BJ (cell line): ENCODE measurements at regions not wholly inside any gene's neighbourhood (a gene's known extent, or its start where the extent isn't known, plus 50 kb on each side); places are given as distances from the start of the nearest gene placed in this dataset.

Source experiments
- CTCF ChIA-PET: fragments of 350-600 bp; formaldehyde crosslinking; extraction: SDS; loops from one replicate; lab custom pipeline; 2021; ENCODE audit warnings: antibody characterized with exemption, inconsistent platforms; lab: Yijun Ruan, JAX
- POLR2A ChIA-PET: fragments of 300-600 bp; sonication (Branson Sonifier 250); formaldehyde crosslinking; extraction: SDS; loops from one replicate; lab custom pipeline; 2021; ENCODE audit warnings: antibody characterized with exemption; lab: Charles Lee
- DNase-seq: peaks from one replicate; pipeline ENCODE4 v3.0.0-alpha.2; 2011; ENCODE audit warnings: low read depth
- H3K27me3 ChIP-seq: 2 replicates; pipeline ENCODE4 v1.6.0; 2011; ENCODE audit warnings: low read length; ENCODE audit not compliant: control insufficient read depth, insufficient read depth
- H3K36me3 ChIP-seq: 2 replicates; pipeline ENCODE4 v1.5.1; 2011; ENCODE audit warnings: low read length; ENCODE audit not compliant: control insufficient read depth, insufficient read depth
- H3K4me3 ChIP-seq: 2 replicates; pipeline ENCODE4 v1.5.1; 2011; ENCODE audit warnings: low read depth, mild to moderate bottlenecking, control low read depth, low read length
- TF ChIP-seq, protein P1 (sequence below): IDR thresholded peaks from 2 replicates; pipeline ENCODE4 v1.5.1; 2011; ENCODE audit warnings: low read depth, mild to moderate bottlenecking, control low read depth, inconsistent platforms, low read length, moderate library complexity; ENCODE audit not compliant: insufficient read depth

DNA sequence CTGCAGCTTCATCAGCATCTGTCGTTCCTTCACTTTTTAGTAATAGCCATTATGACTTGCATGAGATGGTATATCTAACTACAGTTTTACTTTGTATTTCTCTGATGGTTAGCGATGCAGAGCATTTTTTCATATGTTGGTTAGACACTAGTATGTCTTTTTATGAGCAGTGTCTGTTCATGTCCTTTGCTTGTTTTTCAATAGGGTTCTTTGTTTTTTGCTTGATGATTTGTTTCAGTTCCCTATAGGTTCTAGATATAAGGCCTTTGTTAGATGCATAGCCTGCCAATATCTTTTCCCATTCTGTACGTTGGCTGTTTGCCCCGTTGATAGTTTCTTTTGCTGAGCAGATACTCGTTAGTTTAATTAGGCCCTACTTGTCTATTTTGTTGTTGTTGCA, 487.2 kb upstream of the BCHE start:
- DNase-seq = no peak
- H3K4me3 ChIP-seq = no peak overlapping the region
- TF ChIP-seq, protein P1, sequence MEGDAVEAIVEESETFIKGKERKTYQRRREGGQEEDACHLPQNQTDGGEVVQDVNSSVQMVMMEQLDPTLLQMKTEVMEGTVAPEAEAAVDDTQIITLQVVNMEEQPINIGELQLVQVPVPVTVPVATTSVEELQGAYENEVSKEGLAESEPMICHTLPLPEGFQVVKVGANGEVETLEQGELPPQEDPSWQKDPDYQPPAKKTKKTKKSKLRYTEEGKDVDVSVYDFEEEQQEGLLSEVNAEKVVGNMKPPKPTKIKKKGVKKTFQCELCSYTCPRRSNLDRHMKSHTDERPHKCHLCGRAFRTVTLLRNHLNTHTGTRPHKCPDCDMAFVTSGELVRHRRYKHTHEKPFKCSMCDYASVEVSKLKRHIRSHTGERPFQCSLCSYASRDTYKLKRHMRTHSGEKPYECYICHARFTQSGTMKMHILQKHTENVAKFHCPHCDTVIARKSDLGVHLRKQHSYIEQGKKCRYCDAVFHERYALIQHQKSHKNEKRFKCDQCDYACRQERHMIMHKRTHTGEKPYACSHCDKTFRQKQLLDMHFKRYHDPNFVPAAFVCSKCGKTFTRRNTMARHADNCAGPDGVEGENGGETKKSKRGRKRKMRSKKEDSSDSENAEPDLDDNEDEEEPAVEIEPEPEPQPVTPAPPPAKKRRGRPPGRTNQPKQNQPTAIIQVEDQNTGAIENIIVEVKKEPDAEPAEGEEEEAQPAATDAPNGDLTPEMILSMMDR = no peak
- POLR2A ChIA-PET = no interaction called here
- no peaks in the 10 kb centered on the region for H3K36me3 ChIP-seq
- H3K27me3 ChIP-seq = no peaks in the 10 kb centered on the region
- CTCF ChIA-PET = no interaction called here

DNA sequence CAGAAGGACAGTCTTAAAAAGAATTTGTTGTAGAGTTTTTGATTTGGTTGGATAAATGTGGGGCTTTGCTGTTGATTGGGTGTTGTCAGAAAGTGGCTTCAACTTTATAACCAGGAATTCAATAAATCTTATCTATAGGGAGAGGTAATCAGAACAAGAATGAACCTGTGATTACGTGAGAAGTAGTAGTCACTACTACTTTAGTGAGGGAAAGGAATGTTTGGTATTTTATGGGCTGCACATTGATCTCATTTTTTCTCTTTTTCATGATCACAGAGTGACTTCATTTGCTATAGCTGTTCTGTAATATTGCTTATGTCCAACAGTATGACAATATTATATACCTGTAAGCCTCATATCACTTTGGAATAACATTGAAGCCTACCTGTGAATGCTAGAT, 485.2 kb upstream of the BCHE start:
- DNase-seq = no peak
- CTCF ChIA-PET = no interaction called here
- POLR2A ChIA-PET = no interaction called here
- no peak overlapping the region for H3K4me3 ChIP-seq
- H3K27me3 ChIP-seq = no peaks in the 10 kb centered on the region
- no peaks in the 10 kb centered on the region for H3K36me3 ChIP-seq
- TF ChIP-seq, protein P1 = no peak

DNA sequence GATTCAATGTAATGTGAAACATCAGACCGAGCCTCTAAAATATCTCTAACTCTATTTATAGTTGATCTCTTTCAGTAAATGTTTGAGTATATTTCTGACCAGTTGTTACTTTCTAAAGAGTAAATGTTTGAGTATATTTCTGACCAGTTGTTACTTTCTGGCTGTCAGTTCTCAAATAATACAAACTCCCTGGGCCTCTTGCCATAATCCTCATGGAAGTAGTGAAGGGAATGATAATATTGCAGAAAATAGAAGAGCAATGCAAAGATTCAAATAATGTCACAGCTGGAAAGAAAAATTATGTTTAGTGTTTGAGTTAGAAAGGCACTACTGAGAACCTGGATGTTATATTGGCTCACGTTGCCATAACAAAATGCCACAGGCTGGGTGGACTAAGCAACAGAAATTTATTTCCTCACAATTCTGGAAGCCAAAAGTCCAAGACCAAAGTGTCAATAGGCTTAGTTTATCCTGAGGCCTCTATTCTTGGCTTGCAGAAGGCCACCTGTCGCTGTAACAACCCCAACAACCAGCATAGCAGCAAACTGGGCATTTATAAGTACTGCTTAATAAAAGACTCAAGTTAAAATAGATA, 470.6 kb upstream of the BCHE start:
- CTCF ChIA-PET = no interaction called here
- Histone ChIP-seq H3K27me3 (no peaks in the 10 kb centered on the region), H3K36me3 (no peaks in the 10 kb centered on the region), H3K4me3 (no peak overlapping the region)
- TF ChIP-seq, protein P1 = no peak
- POLR2A ChIA-PET = no interaction called here
- no peak for DNase-seq

DNA sequence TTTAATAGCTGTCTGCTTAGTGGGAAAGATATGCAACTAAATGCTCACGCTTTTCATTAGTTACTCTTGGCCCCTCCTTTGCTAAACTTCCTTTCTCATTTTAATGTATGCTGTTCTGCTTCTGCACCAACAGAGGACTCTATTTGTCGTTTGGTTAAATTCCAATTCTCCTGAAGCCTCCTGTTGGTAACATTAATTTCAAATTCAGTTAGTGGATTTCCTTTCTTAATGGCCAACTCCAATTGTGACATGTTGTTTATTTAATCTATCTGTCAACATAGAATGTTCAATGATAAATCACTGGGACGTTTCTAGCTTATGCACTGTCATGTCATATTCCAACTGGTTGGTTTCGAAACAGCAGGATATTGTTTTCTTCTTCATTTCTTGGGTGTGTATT, 467.4 kb upstream of the BCHE start:
- Histone ChIP-seq H3K36me3 (no peaks in the 10 kb centered on the region), H3K27me3 (no peaks in the 10 kb centered on the region), H3K4me3 (no peak overlapping the region)
- TF ChIP-seq, protein P1 = no peak
- ChIA-PET POLR2A (no interaction called here), CTCF (no interaction called here)
- no peak for DNase-seq

DNA sequence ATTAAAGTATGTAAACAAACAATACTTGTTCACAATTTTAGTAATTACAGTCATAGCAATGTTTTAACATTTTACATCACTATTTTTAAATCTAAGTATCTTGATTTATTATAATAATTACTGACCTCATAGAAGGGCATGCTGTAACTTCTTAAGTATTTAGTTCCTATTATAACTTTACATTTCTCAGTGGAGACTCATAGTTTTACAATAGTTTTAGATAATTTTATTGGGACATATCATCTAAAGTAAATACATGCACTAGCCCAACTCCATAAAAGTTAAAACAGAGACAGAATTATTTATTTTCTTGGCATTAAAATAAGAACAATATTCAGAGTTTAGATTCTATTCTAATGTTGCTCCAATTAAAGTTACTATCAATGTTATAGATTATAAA, 466.5 kb upstream of the BCHE start:
- no peak for DNase-seq
- no peaks in the 10 kb centered on the region for H3K36me3 ChIP-seq
- TF ChIP-seq, protein P1 = no peak
- H3K4me3 ChIP-seq = no peak overlapping the region
- H3K27me3 ChIP-seq = no peaks in the 10 kb centered on the region
- CTCF ChIA-PET = no interaction called here
- POLR2A ChIA-PET = no interaction called here
